ENCODE measurements at regions not wholly inside any gene's neighbourhood (a gene's known extent, or its start where the extent isn't known, plus 50 kb on each side); places are given as distances from the start of the nearest gene placed in this dataset.

GRCh38 chr21:41605934-41606285 lies 98.0 kb upstream of the TMPRSS2 start:
- Histone ChIP-seq H3K36me3 (ENCODE audit: control insufficient read depth in 2 of 2, insufficient read depth in 2 of 2, low read length in 1 of 2) (no peaks in the 10 kb centered on the region), H3K4me3 (ENCODE audit: low read depth in 1 of 2, low read length in 2 of 2) (no peak overlapping the region), H3K4me1 (ENCODE audit: control insufficient read depth in 2 of 2, insufficient read depth in 2 of 2, low read length in 1 of 2) (peaks cover 0 to 8% of the 10 kb centered on the region in 2 donors), H3K27me3 (ENCODE audit: control insufficient read depth in 1 of 2, insufficient read depth in 2 of 2, low read length in 2 of 2) (no peaks in the 10 kb centered on the region), H3K9me3 (ENCODE audit: control insufficient read depth in 2 of 2, insufficient read depth in 1 of 2, low read depth in 1 of 2, low read length in 1 of 2) (no peaks in the 10 kb centered on the region), H3K27ac (ENCODE audit: low read depth in 2 of 2, low read length in 1 of 2) (no peak overlapping the region)
- 68 to 71% methylated on average over 10 of the region's 10 CpGs for WGBS, 2 donors

DNA sequence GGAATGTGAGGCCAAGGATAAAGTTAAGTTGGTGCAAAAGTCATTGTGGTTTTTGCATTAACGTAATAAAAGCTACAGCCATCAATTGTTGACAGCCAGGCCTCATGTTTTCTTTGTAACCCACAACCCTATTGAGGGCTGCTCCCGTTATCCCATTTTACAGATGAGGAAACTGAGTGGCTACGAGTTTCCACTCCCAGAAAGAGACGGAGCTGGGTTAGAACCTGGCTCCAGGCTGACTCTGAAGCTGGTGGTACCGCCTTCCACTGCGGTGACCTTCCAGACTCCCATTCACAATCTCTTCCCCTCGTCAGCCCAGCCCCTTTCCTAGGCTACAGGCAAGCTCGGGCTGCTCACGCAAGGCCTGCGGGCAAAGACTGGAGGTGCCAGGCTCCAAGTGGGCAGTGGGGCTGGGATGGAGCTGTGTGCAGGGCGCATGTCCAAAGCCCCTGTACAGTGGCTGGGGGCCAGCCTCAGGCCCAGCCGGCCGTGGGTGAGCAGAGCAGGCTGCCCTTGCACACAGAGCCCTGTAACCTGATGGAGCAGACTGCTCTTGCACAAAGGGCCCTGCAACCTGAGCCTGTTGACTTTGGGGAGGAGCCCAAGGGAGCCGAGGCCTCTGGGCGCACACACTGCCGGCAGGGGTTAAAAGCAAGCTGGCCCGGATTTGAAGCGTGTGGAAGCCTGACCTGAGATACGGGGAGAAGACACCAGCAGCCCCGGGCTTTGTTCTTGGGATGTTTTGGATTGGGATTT lies 97.4 kb upstream of the TMPRSS2 start:
- Histone ChIP-seq H3K27ac (ENCODE audit: low read depth in 2 of 2, low read length in 1 of 2) (no peak overlapping the region), H3K36me3 (ENCODE audit: control insufficient read depth in 2 of 2, insufficient read depth in 2 of 2, low read length in 1 of 2) (no peaks in the 10 kb centered on the region), H3K9me3 (ENCODE audit: control insufficient read depth in 2 of 2, insufficient read depth in 1 of 2, low read depth in 1 of 2, low read length in 1 of 2) (no peaks in the 10 kb centered on the region), H3K4me3 (ENCODE audit: low read depth in 1 of 2, low read length in 2 of 2) (no peak overlapping the region), H3K27me3 (ENCODE audit: control insufficient read depth in 1 of 2, insufficient read depth in 2 of 2, low read length in 2 of 2) (no peaks in the 10 kb centered on the region), H3K4me1 (ENCODE audit: control insufficient read depth in 2 of 2, insufficient read depth in 2 of 2, low read length in 1 of 2) (peaks cover 0 to 8% of the 10 kb centered on the region in 2 donors)
- 54 to 58% methylated on average over 20 of the region's 20 CpGs for WGBS, 2 donors

- WGBS, 2 donors, result 81 to 90% methylated on average over 12 of the region's 12 CpGs
- no peaks in the 10 kb centered on the region for H3K9me3 ChIP-seq (ENCODE audit: control insufficient read depth in 2 of 2, insufficient read depth in 1 of 2, low read depth in 1 of 2, low read length in 1 of 2)
- H3K4me3 ChIP-seq (ENCODE audit: low read depth in 1 of 2, low read length in 2 of 2), result no peak overlapping the region
- peaks cover 0 to 8% of the 10 kb centered on the region in 2 donors for H3K4me1 ChIP-seq (ENCODE audit: control insufficient read depth in 2 of 2, insufficient read depth in 2 of 2, low read length in 1 of 2)
- no peaks in the 10 kb centered on the region for H3K27me3 ChIP-seq (ENCODE audit: control insufficient read depth in 1 of 2, insufficient read depth in 2 of 2, low read length in 2 of 2)
- H3K27ac ChIP-seq (ENCODE audit: low read depth in 2 of 2, low read length in 1 of 2), result no peak overlapping the region
- H3K36me3 ChIP-seq (ENCODE audit: control insufficient read depth in 2 of 2, insufficient read depth in 2 of 2, low read length in 1 of 2), result no peaks in the 10 kb centered on the region
These were observed 96.7 kb upstream of the TMPRSS2 start for GRCh38 chr21:41604583-41605041.

DNA sequence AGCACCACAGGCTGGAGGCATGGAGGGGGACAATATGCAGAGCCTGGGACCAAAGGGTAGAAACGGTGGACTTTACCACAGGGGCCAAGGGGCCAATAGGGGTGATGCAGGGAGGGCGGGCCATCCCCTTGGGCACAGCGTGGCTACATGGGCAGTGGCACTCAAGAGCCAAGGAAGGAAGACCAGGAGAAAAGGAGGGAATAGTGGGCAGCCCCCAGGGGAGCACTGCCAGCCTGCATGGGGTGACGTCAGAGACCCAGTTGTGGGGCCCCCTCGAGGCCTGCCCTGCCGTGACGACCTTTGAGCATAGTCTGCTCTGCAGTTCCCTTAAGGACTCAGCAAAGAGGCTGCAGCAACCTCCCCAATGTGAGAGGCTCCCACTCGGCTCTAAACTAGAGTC lies 95.5 kb upstream of the TMPRSS2 start:
- Histone ChIP-seq H3K4me1 (ENCODE audit: control insufficient read depth in 2 of 2, insufficient read depth in 2 of 2, low read length in 1 of 2) (peaks cover 0 to 8% of the 10 kb centered on the region in 2 donors), H3K4me3 (ENCODE audit: low read depth in 1 of 2, low read length in 2 of 2) (no peak overlapping the region), H3K27me3 (ENCODE audit: control insufficient read depth in 1 of 2, insufficient read depth in 2 of 2, low read length in 2 of 2) (no peaks in the 10 kb centered on the region), H3K36me3 (ENCODE audit: control insufficient read depth in 2 of 2, insufficient read depth in 2 of 2, low read length in 1 of 2) (no peaks in the 10 kb centered on the region), H3K27ac (ENCODE audit: low read depth in 2 of 2, low read length in 1 of 2) (no peak overlapping the region), H3K9me3 (ENCODE audit: control insufficient read depth in 2 of 2, insufficient read depth in 1 of 2, low read depth in 1 of 2, low read length in 1 of 2) (no peaks in the 10 kb centered on the region)
- 70 to 86% methylated on average over 8 of the region's 8 CpGs for WGBS, 2 donors

- H3K27me3 ChIP-seq (ENCODE audit: control insufficient read depth in 1 of 2, insufficient read depth in 2 of 2, low read length in 2 of 2), result no peaks in the 10 kb centered on the region
- H3K4me3 ChIP-seq (ENCODE audit: low read depth in 1 of 2, low read length in 2 of 2), result no peak overlapping the region
- no peak overlapping the region for H3K27ac ChIP-seq (ENCODE audit: low read depth in 2 of 2, low read length in 1 of 2)
- peaks cover 0 to 13% of the 10 kb centered on the region in 2 donors for H3K4me1 ChIP-seq (ENCODE audit: control insufficient read depth in 2 of 2, insufficient read depth in 2 of 2, low read length in 1 of 2)
- no peaks in the 10 kb centered on the region for H3K9me3 ChIP-seq (ENCODE audit: control insufficient read depth in 2 of 2, insufficient read depth in 1 of 2, low read depth in 1 of 2, low read length in 1 of 2)
- H3K36me3 ChIP-seq (ENCODE audit: control insufficient read depth in 2 of 2, insufficient read depth in 2 of 2, low read length in 1 of 2), result no peaks in the 10 kb centered on the region
- WGBS, 2 donors, result 64 to 68% methylated on average over 14 of the region's 14 CpGs
These were observed 94.6 kb upstream of the TMPRSS2 start for GRCh38 chr21:41602531-41602930.

- H3K9me3 ChIP-seq (ENCODE audit: control insufficient read depth in 2 of 2, insufficient read depth in 1 of 2, low read depth in 1 of 2, low read length in 1 of 2), result no peaks in the 10 kb centered on the region
- H3K4me1 ChIP-seq (ENCODE audit: control insufficient read depth in 2 of 2, insufficient read depth in 2 of 2, low read length in 1 of 2), result peaks cover 0 to 13% of the 10 kb centered on the region in 2 donors
- no peak overlapping the region for H3K27ac ChIP-seq (ENCODE audit: low read depth in 2 of 2, low read length in 1 of 2)
- 33 to 34% methylated on average over 11 of the region's 11 CpGs for WGBS, 2 donors
- no peak overlapping the region for H3K4me3 ChIP-seq (ENCODE audit: low read depth in 1 of 2, low read length in 2 of 2)
- no peaks in the 10 kb centered on the region for H3K36me3 ChIP-seq (ENCODE audit: control insufficient read depth in 2 of 2, insufficient read depth in 2 of 2, low read length in 1 of 2)
- no peaks in the 10 kb centered on the region for H3K27me3 ChIP-seq (ENCODE audit: control insufficient read depth in 1 of 2, insufficient read depth in 2 of 2, low read length in 2 of 2)
These were observed 93.8 kb upstream of the TMPRSS2 start for GRCh38 chr21:41601573-41602368.

DNA sequence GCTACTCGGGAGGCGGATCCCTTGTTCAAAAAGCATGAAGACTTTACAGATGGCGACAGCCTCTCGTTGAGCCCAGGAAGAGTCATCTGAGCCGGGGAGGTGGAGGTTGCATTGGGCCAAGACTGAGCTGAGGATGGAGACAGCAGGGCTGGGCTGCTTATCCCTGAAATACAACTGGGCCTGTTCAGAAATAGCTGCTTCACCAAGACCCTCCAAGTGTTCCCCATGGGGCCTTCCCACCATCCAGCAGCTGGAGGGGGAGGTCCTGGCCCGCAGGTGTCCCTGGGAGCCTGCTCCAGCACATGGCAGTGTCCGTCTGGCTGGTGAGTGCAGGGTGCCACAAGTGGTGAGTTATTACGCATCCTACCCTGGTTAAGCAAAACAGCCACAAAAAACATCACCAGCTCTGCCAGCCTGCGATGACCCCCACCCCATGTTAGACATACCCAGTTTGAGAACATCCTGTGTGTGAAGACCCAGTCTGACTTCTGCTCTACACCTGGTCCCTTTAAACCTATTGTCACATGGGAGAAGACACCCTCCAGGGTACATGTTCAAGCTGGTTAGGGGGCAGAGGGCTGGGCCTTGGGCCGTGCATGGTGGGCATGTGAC lies 93.1 kb upstream of the TMPRSS2 start:
- Histone ChIP-seq H3K9me3 (ENCODE audit: control insufficient read depth in 2 of 2, insufficient read depth in 1 of 2, low read depth in 1 of 2, low read length in 1 of 2) (no peaks in the 10 kb centered on the region), H3K4me1 (ENCODE audit: control insufficient read depth in 2 of 2, insufficient read depth in 2 of 2, low read length in 1 of 2) (peaks cover 0 to 11% of the 10 kb centered on the region in 2 donors), H3K27ac (ENCODE audit: low read depth in 2 of 2, low read length in 1 of 2) (no peak overlapping the region), H3K4me3 (ENCODE audit: low read depth in 1 of 2, low read length in 2 of 2) (no peak overlapping the region), H3K36me3 (ENCODE audit: control insufficient read depth in 2 of 2, insufficient read depth in 2 of 2, low read length in 1 of 2) (no peaks in the 10 kb centered on the region), H3K27me3 (ENCODE audit: control insufficient read depth in 1 of 2, insufficient read depth in 2 of 2, low read length in 2 of 2) (no peaks in the 10 kb centered on the region)
- WGBS, 2 donors, result 81 to 89% methylated on average over 10 of the region's 10 CpGs

- Histone ChIP-seq H3K9me3 (ENCODE audit: control insufficient read depth in 2 of 2, insufficient read depth in 1 of 2, low read depth in 1 of 2, low read length in 1 of 2) (no peaks in the 10 kb centered on the region), H3K4me3 (ENCODE audit: low read depth in 1 of 2, low read length in 2 of 2) (no peak overlapping the region), H3K27ac (ENCODE audit: low read depth in 2 of 2, low read length in 1 of 2) (no peak overlapping the region), H3K4me1 (ENCODE audit: control insufficient read depth in 2 of 2, insufficient read depth in 2 of 2, low read length in 1 of 2) (peaks cover 0 to 8% of the 10 kb centered on the region in 2 donors), H3K27me3 (ENCODE audit: control insufficient read depth in 1 of 2, insufficient read depth in 2 of 2, low read length in 2 of 2) (no peaks in the 10 kb centered on the region), H3K36me3 (ENCODE audit: control insufficient read depth in 2 of 2, insufficient read depth in 2 of 2, low read length in 1 of 2) (no peaks in the 10 kb centered on the region)
- 92 to 94% methylated on average over 9 of the region's 9 CpGs for WGBS, 2 donors
These were observed 92.6 kb upstream of the TMPRSS2 start for GRCh38 chr21:41600556-41600955.

DNA sequence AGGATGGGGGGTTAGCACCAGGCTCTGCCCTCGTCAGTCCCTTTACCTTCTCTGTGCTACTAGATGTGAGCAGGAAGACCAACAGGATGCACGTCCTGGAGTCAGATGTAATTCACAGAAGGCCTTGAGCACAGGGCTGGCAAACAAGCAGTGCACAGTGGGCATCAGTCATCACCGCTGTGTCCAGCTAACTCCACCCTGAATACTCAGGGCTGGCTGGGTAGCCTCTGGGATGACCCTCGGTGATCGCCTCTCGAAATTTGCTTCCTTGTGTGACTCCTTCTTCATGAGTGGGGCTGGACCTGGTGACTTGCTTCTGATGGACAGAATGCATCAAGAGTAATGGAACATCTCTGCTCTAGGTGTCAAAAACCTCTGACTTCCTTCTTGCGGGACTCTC lies 92.2 kb upstream of the TMPRSS2 start:
- Histone ChIP-seq H3K36me3 (ENCODE audit: control insufficient read depth in 2 of 2, insufficient read depth in 2 of 2, low read length in 1 of 2) (no peaks in the 10 kb centered on the region), H3K9me3 (ENCODE audit: control insufficient read depth in 2 of 2, insufficient read depth in 1 of 2, low read depth in 1 of 2, low read length in 1 of 2) (no peaks in the 10 kb centered on the region), H3K27me3 (ENCODE audit: control insufficient read depth in 1 of 2, insufficient read depth in 2 of 2, low read length in 2 of 2) (no peaks in the 10 kb centered on the region), H3K27ac (ENCODE audit: low read depth in 2 of 2, low read length in 1 of 2) (no peak overlapping the region), H3K4me1 (ENCODE audit: control insufficient read depth in 2 of 2, insufficient read depth in 2 of 2, low read length in 1 of 2) (peaks cover 0 to 5% of the 10 kb centered on the region in 2 donors), H3K4me3 (ENCODE audit: low read depth in 1 of 2, low read length in 2 of 2) (no peak overlapping the region)
- WGBS, 2 donors, result 88 to 92% methylated on average over 7 of the region's 7 CpGs
